Activated T-cell treated with anti-CD3 and anti-CD28 coated beads for 24 hours (primary cell): ENCODE measurements at regions not wholly inside any gene's neighbourhood (a gene's known extent, or its start where the extent isn't known, plus 50 kb on each side); places are given as distances from the start of the nearest gene placed in this dataset.

ENCODE experiments used
- DNase-seq: peaks from one replicate; pipeline ENCODE4 v3.0.0-alpha.2; 2020; ENCODE audit warnings: low read depth

GRCh38 chr7:67553378-67553777, 556.7 kb downstream of the TYW1 start:
- no peak for DNase-seq

GRCh38 chr7:67554986-67555385, 558.4 kb downstream of the TYW1 start:
- no peak for DNase-seq

- DNase-seq: no peak
These were observed 568.3 kb downstream of the TYW1 start for GRCh38 chr7:67564959-67565358.

GRCh38 chr7:67566101-67566500, 569.5 kb downstream of the TYW1 start:
- no peak for DNase-seq

- DNase-seq: no peak
These were observed 574.5 kb downstream of the TYW1 start for GRCh38 chr7:67571026-67571545.

GRCh38 chr7:67573639-67574038, 577.0 kb downstream of the TYW1 start:
- DNase-seq: no peak

GRCh38 chr7:67588631-67589030, 592.0 kb downstream of the TYW1 start:
- no peak for DNase-seq

GRCh38 chr7:67589183-67589582, 592.5 kb downstream of the TYW1 start:
- no peak for DNase-seq

GRCh38 chr7:67590649-67591048, 594.0 kb downstream of the TYW1 start:
- DNase-seq: no peak

GRCh38 chr7:67593794-67594193, 597.2 kb downstream of the TYW1 start:
- no peak for DNase-seq

- no peak for DNase-seq
These were observed 599.0 kb downstream of the TYW1 start for GRCh38 chr7:67595431-67596180.

GRCh38 chr7:67597161-67597560, 600.5 kb downstream of the TYW1 start:
- DNase-seq: no peak

- no peak for DNase-seq
These were observed 601.8 kb downstream of the TYW1 start for GRCh38 chr7:67598469-67598868.

GRCh38 chr7:67599331-67600062, 602.9 kb downstream of the TYW1 start:
- DNase-seq: no peak

GRCh38 chr7:67602246-67602887, 605.7 kb downstream of the TYW1 start:
- no peak for DNase-seq

- DNase-seq: no peak
These were observed 608.1 kb downstream of the TYW1 start for GRCh38 chr7:67604461-67605386.

GRCh38 chr7:67608806-67609205, 612.2 kb downstream of the TYW1 start:
- DNase-seq: no peak

- no peak for DNase-seq
These were observed 614.3 kb downstream of the TYW1 start for GRCh38 chr7:67610897-67611296.

- no peak for DNase-seq
These were observed 618.2 kb downstream of the TYW1 start for GRCh38 chr7:67614843-67615242.

- DNase-seq: no peak
These were observed 619.9 kb downstream of the TYW1 start for GRCh38 chr7:67616517-67616916.

- no peak for DNase-seq
These were observed 622.0 kb downstream of the TYW1 start for GRCh38 chr7:67618556-67619162.
